ENCODE measurements at regions not wholly inside any gene's neighbourhood (a gene's known extent, or its start where the extent isn't known, plus 50 kb on each side); places are given as distances from the start of the nearest gene placed in this dataset.

DNA sequence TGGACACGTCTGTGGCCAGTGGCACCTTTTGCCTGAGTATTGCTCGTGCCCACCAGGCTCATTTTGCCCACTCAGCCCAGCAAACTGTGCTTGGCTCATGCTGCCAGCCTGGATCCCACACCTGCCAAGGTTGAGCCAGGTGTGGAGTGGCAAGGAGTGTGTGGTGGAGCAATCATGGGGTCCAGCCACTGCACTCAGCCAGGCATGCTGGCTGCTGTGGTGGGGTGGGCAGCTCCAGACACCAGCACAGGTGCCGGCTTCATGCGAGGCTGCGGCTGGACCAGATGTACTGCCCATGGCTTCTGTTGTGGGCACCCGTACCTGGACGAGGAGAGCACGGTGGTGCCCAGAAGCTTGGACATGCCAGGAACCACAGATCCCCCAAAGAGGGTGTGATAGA lies 364.1 kb downstream of the TMEM38B start:
- Histone ChIP-seq H3K9ac (ENCODE audit: low read length) (no peak overlapping the region), H3K4me3 (ENCODE audit: low read depth, low read length) (no peak overlapping the region), H3K36me3 (ENCODE audit: control insufficient read depth, insufficient read depth, low read length) (no peaks in the 10 kb centered on the region), H3K27ac (ENCODE audit: low read depth, low read length) (no peak overlapping the region), H3K27me3 (ENCODE audit: control insufficient read depth, insufficient read depth, low read length) (no peaks in the 10 kb centered on the region), H3K9me3 (ENCODE audit: control insufficient read depth, insufficient read depth, low read depth, low read length) (peaks cover 16% of the 10 kb centered on the region), H3K4me1 (ENCODE audit: control insufficient read depth, insufficient read depth, low read length) (no peaks in the 10 kb centered on the region)

DNA sequence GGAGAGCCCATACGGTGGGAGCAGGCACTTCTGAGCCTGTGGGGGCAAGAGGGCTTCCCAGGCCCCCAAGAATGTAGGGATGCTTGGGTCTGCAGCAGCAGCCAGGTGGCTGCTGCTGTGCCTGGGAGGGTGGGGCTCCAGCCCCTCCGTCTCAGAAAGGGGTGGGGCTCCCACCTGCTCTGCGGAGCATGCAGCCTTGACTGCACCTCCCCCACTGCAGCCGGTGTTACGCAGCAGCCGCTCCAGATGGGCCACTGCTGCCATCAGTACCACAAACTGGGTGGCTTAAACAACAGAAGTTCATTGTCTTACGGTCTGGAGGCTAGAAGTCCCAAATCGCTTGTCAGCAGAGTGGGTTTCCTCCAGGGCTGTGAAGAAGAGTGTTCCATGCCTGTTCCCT lies 365.5 kb downstream of the TMEM38B start:
- no peaks in the 10 kb centered on the region for H3K36me3 ChIP-seq (ENCODE audit: control insufficient read depth, insufficient read depth, low read length)
- peaks cover 16% of the 10 kb centered on the region for H3K9me3 ChIP-seq (ENCODE audit: control insufficient read depth, insufficient read depth, low read depth, low read length)
- H3K4me1 ChIP-seq (ENCODE audit: control insufficient read depth, insufficient read depth, low read length): no peaks in the 10 kb centered on the region
- no peak overlapping the region for H3K4me3 ChIP-seq (ENCODE audit: low read depth, low read length)
- no peak overlapping the region for H3K27ac ChIP-seq (ENCODE audit: low read depth, low read length)
- no peak overlapping the region for H3K9ac ChIP-seq (ENCODE audit: low read length)
- no peaks in the 10 kb centered on the region for H3K27me3 ChIP-seq (ENCODE audit: control insufficient read depth, insufficient read depth, low read length)

DNA sequence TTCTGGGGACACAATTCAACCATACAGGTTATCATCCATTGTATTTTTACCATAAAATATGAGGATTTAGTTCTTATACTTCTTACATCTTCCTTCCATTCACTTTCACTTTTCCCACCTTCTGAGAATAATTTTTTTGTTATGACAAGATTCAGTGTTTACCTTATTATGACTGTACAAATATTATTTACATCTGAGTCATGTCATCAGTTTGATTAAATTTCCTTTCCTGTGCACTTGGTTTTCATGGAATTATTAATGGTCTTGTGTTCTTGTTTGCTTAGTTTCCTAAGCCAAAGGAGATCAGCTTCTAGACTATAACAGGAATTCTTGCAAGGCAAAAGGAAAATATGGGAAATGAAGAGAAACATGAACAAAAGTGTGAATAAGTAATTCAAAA lies 366.5 kb downstream of the TMEM38B start:
- Histone ChIP-seq H3K27me3 (ENCODE audit: control insufficient read depth, insufficient read depth, low read length) (no peaks in the 10 kb centered on the region), H3K9ac (ENCODE audit: low read length) (no peak overlapping the region), H3K36me3 (ENCODE audit: control insufficient read depth, insufficient read depth, low read length) (no peaks in the 10 kb centered on the region), H3K9me3 (ENCODE audit: control insufficient read depth, insufficient read depth, low read depth, low read length) (peaks cover 16% of the 10 kb centered on the region), H3K27ac (ENCODE audit: low read depth, low read length) (no peak overlapping the region), H3K4me1 (ENCODE audit: control insufficient read depth, insufficient read depth, low read length) (no peaks in the 10 kb centered on the region), H3K4me3 (ENCODE audit: low read depth, low read length) (no peak overlapping the region)

DNA sequence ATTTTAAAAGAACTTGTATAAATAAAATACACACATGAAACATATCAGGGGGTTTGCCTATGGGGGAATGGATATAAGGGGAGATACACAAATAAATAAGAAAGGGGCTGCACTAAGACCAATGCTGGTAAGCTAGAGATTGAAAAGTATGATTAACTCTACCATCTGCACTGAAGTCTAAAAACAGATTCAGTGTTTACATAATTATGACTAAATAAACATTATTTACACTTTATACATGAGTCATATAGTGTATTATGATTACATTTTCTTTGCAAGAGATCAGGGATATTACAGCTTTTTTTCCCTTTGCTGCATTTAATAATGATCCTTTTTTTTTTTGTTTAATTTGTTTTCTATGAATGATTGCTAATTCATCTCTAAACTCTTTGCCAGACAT lies 367.9 kb downstream of the TMEM38B start:
- Histone ChIP-seq H3K36me3 (ENCODE audit: control insufficient read depth, insufficient read depth, low read length) (no peaks in the 10 kb centered on the region), H3K4me1 (ENCODE audit: control insufficient read depth, insufficient read depth, low read length) (no peaks in the 10 kb centered on the region), H3K27me3 (ENCODE audit: control insufficient read depth, insufficient read depth, low read length) (no peaks in the 10 kb centered on the region), H3K9ac (ENCODE audit: low read length) (no peak overlapping the region), H3K4me3 (ENCODE audit: low read depth, low read length) (no peak overlapping the region), H3K27ac (ENCODE audit: low read depth, low read length) (no peak overlapping the region), H3K9me3 (ENCODE audit: control insufficient read depth, insufficient read depth, low read depth, low read length) (peaks cover 16% of the 10 kb centered on the region)

DNA sequence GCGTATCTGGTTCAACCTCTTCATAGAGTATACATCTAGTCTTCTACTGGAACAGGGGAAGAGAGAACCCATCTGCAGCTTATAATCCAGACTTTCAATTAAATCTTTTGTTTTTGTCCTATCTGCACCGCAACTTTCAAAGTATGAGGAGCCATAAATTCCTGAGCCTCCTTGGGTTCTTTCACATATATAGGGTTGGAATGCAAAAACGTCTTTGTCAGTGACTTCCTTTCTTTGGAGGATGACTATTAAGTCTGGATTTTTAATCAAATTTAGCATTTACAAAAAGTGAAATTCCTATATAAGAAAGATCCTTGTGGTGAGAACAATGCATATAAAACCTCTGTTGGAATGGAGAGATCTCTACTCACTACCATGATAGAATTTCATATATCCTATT lies 370.8 kb downstream of the TMEM38B start:
- Histone ChIP-seq H3K4me1 (ENCODE audit: control insufficient read depth, insufficient read depth, low read length) (no peaks in the 10 kb centered on the region), H3K4me3 (ENCODE audit: low read depth, low read length) (no peak overlapping the region), H3K9me3 (ENCODE audit: control insufficient read depth, insufficient read depth, low read depth, low read length) (no peaks in the 10 kb centered on the region), H3K27me3 (ENCODE audit: control insufficient read depth, insufficient read depth, low read length) (no peaks in the 10 kb centered on the region), H3K9ac (ENCODE audit: low read length) (no peak overlapping the region), H3K27ac (ENCODE audit: low read depth, low read length) (no peak overlapping the region), H3K36me3 (ENCODE audit: control insufficient read depth, insufficient read depth, low read length) (no peaks in the 10 kb centered on the region)

DNA sequence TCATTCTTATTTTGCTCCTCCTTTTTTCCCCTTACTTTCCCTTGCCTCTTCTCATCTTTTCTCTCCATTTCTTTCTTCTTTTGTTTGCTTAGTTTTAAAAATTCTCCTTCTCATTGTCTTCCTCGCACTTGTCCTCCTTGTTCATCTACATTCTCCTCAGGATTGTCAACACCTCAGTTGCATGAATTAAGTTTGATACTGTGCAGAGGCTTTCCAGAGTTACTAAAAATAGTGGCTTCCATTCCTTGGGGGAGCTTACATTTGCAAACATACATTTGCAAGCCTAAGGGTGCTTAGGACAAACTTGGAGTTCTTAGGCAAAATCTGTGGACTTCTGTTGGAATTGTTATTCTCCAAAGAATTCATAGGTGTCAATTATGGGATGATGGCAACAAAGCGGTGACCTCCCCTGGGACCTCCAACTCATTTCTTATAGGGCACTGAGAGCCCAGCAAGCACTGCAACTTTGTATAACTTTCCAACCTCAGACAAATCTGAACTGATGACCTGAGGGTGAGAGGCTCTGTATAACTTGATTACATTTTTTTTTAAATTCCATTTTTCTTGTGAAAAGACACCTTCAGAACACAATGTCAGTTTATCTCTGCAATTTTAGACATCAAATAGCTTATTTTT lies 371.4 kb downstream of the TMEM38B start:
- Histone ChIP-seq H3K9me3 (ENCODE audit: control insufficient read depth, insufficient read depth, low read depth, low read length) (no peaks in the 10 kb centered on the region), H3K9ac (ENCODE audit: low read length) (no peak overlapping the region), H3K36me3 (ENCODE audit: control insufficient read depth, insufficient read depth, low read length) (no peaks in the 10 kb centered on the region), H3K4me1 (ENCODE audit: control insufficient read depth, insufficient read depth, low read length) (no peaks in the 10 kb centered on the region), H3K27ac (ENCODE audit: low read depth, low read length) (no peak overlapping the region), H3K4me3 (ENCODE audit: low read depth, low read length) (no peak overlapping the region), H3K27me3 (ENCODE audit: control insufficient read depth, insufficient read depth, low read length) (no peaks in the 10 kb centered on the region)

DNA sequence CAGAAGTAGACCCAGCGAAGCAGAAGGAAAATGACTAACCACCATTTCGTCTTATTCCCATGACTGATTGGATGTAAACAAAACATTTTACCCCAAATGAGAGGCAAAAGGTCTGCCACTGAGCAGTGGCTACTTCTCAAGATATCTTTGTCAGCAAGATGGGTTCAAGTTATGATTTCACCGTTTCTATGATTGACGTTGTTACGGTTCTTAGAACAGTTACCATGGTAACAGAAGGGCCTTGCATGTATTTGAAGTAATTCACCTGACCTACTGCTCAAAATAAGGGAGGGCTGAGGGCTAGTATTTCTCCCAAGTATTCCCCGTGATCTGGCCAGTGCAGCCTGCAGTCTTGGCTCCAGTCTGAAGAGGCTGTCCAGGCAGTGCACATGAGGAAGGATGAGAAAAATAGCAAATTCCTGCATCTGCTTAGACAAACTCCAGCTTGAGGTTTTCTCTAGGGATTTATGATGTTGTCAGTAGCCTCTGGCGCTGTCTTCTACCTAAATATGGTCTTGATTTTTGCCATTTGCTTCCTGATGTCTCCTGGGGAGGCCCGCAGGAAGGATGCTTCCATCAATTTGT lies 372.7 kb downstream of the TMEM38B start:
- no peaks in the 10 kb centered on the region for H3K9me3 ChIP-seq (ENCODE audit: control insufficient read depth, insufficient read depth, low read depth, low read length)
- H3K27me3 ChIP-seq (ENCODE audit: control insufficient read depth, insufficient read depth, low read length): no peaks in the 10 kb centered on the region
- no peaks in the 10 kb centered on the region for H3K36me3 ChIP-seq (ENCODE audit: control insufficient read depth, insufficient read depth, low read length)
- no peak overlapping the region for H3K9ac ChIP-seq (ENCODE audit: low read length)
- H3K4me1 ChIP-seq (ENCODE audit: control insufficient read depth, insufficient read depth, low read length): no peaks in the 10 kb centered on the region
- no peak overlapping the region for H3K27ac ChIP-seq (ENCODE audit: low read depth, low read length)
- no peak overlapping the region for H3K4me3 ChIP-seq (ENCODE audit: low read depth, low read length)

DNA sequence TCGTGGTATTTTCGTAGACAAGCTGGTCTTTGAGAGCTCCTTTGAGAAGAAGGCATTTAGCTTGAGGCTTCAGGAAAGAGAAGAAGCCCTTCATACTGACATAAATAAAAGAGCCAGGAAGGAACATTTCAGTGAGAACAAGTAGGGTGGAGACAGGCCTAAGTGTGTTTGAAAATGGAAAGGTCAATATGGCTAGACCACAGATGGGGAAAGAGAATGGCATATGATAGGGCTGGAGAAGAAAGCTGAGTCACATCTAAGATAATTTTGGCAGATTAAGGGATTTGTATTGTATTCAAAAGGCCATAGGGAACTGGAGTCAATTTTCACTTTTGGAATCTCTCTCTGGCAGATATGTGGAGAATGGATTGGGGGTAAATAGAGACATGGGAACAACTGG lies 374.9 kb downstream of the TMEM38B start:
- Histone ChIP-seq H3K4me3 (ENCODE audit: low read depth, low read length) (no peak overlapping the region), H3K36me3 (ENCODE audit: control insufficient read depth, insufficient read depth, low read length) (no peaks in the 10 kb centered on the region), H3K27ac (ENCODE audit: low read depth, low read length) (no peak overlapping the region), H3K4me1 (ENCODE audit: control insufficient read depth, insufficient read depth, low read length) (no peaks in the 10 kb centered on the region), H3K9ac (ENCODE audit: low read length) (no peak overlapping the region), H3K9me3 (ENCODE audit: control insufficient read depth, insufficient read depth, low read depth, low read length) (no peaks in the 10 kb centered on the region), H3K27me3 (ENCODE audit: control insufficient read depth, insufficient read depth, low read length) (no peaks in the 10 kb centered on the region)

DNA sequence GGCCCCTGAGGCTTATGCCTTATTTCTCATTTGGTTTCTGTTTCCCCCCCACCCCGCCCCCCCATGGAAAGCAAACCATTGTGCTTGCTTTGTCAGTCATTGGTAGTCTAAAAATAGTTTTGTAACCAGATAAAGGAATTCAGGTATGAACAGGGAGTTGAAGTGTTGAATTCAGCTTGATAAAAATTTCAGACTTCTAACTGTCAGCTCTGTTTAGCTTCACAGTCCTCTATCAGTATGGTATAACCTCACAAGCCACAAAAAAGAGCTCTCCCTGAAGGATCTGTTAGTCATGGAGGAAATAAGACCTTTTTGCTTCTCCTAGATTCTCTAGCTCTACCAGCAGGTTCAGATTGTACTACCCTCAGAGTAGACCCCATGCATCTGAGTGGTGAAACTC lies 378.1 kb downstream of the TMEM38B start:
- no peaks in the 10 kb centered on the region for H3K27me3 ChIP-seq (ENCODE audit: control insufficient read depth, insufficient read depth, low read length)
- H3K36me3 ChIP-seq (ENCODE audit: control insufficient read depth, insufficient read depth, low read length): no peaks in the 10 kb centered on the region
- no peak overlapping the region for H3K4me3 ChIP-seq (ENCODE audit: low read depth, low read length)
- no peak overlapping the region for H3K27ac ChIP-seq (ENCODE audit: low read depth, low read length)
- no peaks in the 10 kb centered on the region for H3K4me1 ChIP-seq (ENCODE audit: control insufficient read depth, insufficient read depth, low read length)
- H3K9me3 ChIP-seq (ENCODE audit: control insufficient read depth, insufficient read depth, low read depth, low read length): no peaks in the 10 kb centered on the region
- H3K9ac ChIP-seq (ENCODE audit: low read length): no peak overlapping the region

DNA sequence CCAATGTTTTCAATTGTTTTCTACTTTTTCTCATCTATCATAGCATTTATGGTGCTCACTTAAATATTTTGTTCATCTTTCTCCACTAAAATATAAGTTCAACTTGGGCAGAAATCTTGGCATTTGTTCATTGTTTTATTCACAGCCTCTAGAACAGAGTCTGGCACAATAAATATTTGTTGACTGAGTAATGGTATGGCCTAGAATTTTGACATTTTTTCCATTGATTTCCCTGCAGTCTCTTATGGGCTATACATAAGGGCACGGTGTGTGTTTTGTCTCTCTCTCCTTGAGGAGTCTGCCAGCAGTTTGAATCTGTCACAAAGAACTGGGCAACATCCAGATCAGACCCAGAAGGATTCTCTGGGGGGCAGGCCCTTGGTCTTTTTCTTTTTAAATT lies 379.7 kb downstream of the TMEM38B start:
- no peak overlapping the region for H3K4me3 ChIP-seq (ENCODE audit: low read depth, low read length)
- H3K27me3 ChIP-seq (ENCODE audit: control insufficient read depth, insufficient read depth, low read length): no peaks in the 10 kb centered on the region
- no peaks in the 10 kb centered on the region for H3K36me3 ChIP-seq (ENCODE audit: control insufficient read depth, insufficient read depth, low read length)
- no peaks in the 10 kb centered on the region for H3K9me3 ChIP-seq (ENCODE audit: control insufficient read depth, insufficient read depth, low read depth, low read length)
- H3K27ac ChIP-seq (ENCODE audit: low read depth, low read length): no peak overlapping the region
- no peak overlapping the region for H3K9ac ChIP-seq (ENCODE audit: low read length)
- no peaks in the 10 kb centered on the region for H3K4me1 ChIP-seq (ENCODE audit: control insufficient read depth, insufficient read depth, low read length)

DNA sequence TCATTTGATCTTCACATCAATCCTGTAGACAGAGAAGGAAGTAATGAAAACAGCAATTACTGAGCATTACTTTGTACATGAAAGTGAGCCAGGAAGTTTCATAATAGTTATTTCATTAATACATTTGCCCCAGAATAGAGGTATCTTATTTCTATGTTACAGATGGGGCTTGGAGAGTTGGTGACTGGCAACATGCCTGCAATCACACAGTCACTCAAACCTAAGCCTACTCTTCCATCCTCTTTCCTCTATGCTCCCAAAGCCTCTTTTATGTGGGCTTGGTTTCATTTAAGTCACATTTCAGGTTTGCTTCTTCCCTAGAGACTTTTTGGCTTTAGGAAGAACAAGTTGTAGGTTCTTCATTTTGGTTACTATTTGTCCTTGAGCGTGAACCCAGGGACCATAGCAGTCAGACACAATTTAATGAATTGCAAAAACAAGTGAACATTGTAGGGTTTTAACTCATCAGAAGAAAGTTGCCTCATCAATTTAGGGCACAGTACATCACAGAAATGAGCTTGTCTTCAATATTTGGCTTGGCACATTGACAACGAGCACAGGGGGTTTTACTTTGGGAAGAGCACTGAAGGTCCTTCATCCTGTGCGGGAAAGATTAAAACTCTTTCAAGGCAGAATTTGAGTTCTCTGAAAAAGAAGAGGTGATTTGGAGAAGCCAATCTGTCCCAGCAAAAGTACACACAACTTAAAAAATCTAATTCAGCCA lies 381.1 kb downstream of the TMEM38B start:
- H3K9ac ChIP-seq (ENCODE audit: low read length): no peak overlapping the region
- H3K4me1 ChIP-seq (ENCODE audit: control insufficient read depth, insufficient read depth, low read length): no peaks in the 10 kb centered on the region
- no peaks in the 10 kb centered on the region for H3K36me3 ChIP-seq (ENCODE audit: control insufficient read depth, insufficient read depth, low read length)
- no peaks in the 10 kb centered on the region for H3K9me3 ChIP-seq (ENCODE audit: control insufficient read depth, insufficient read depth, low read depth, low read length)
- H3K27ac ChIP-seq (ENCODE audit: low read depth, low read length): no peak overlapping the region
- H3K27me3 ChIP-seq (ENCODE audit: control insufficient read depth, insufficient read depth, low read length): no peaks in the 10 kb centered on the region
- H3K4me3 ChIP-seq (ENCODE audit: low read depth, low read length): no peak overlapping the region
